ENCODE measurements at regions not wholly inside any gene's neighbourhood (a gene's known extent, or its start where the extent isn't known, plus 50 kb on each side); places are given as distances from the start of the nearest gene placed in this dataset.

DNA sequence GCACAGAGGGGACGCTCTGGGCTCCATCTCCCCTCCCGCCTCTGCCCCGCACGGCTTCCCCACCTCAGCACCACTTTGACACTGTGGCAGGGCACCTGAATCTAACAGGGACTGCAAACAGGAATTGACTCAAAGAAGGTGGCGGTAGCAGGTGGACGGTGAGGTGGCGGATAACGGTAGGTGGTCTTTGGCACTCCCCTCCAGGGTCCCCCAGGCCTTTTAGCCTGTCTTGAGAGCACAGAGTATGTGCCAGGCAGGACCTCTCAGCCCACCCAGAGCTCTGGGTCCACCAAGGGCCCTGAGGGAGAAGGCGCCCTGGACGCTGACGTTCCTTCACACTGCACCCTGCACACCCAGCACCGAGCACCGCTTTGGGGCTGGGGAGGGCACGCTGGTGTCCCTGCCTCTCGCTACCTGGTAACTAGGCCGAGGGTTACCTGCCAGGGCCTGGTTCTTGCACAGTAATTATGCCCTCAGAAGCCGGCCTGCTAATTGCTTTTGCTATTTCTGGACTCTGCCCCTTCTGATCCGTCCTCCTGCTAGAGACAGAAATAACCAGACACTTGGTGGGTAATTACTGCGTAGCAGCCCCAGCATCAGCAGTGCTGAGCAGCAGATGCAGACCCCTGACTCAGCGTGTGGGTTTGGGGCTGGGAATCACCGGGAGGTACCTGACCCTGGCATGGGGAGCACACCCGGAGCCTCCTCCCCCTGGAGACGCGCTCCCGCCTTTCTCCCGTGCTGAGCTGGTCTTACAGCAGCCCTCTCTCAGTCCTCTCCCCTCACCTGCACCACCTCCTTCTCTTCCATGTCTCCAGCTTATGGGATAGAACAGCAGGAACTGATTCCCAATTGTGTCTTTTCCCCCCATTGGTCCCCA lies 103.3 kb upstream of the B3GAT1 start:
- no peak for DNase-seq (ENCODE audit: low spot score)

- no peak for DNase-seq (ENCODE audit: low spot score)
These were observed 102.4 kb upstream of the B3GAT1 start for GRCh38 chr11:134514354-134514951.

- no peak for DNase-seq (ENCODE audit: low spot score)
These were observed 101.6 kb upstream of the B3GAT1 start for GRCh38 chr11:134513585-134514120.

- no peak for DNase-seq (ENCODE audit: low spot score)
These were observed 100.8 kb upstream of the B3GAT1 start for GRCh38 chr11:134512571-134513538.

DNA sequence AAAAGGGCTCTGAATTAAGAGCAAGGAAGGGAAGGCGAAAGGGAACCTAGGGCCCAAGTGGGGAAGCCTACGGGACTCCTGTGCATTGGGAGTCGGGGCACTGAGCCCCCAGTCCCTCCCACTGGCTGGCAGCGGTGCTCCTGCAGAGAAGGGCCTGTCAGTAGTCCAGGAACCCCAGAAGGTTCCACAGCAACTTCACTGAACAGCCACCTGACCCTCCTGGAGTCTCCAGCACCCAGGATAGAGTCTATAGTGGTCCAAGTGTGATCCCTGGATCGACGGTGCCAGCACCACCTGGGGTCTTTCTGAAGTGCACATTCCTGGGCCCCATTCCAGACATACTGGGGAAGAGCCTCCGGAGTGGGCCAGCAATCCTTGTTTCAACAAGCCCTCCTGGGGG lies 100.0 kb upstream of the B3GAT1 start:
- no peak for DNase-seq (ENCODE audit: low spot score)

GRCh38 chr11:134511255-134511654 lies 99.2 kb upstream of the B3GAT1 start:
- DNase-seq (ENCODE audit: low spot score): no peak

- no peak for DNase-seq (ENCODE audit: low spot score)
These were observed 98.4 kb upstream of the B3GAT1 start for GRCh38 chr11:134510233-134511040.

- DNase-seq (ENCODE audit: low spot score): no peak
These were observed 97.6 kb upstream of the B3GAT1 start for GRCh38 chr11:134509381-134510232.

- no peak for DNase-seq (ENCODE audit: low spot score)
These were observed 96.4 kb upstream of the B3GAT1 start for GRCh38 chr11:134508219-134508990.

DNA sequence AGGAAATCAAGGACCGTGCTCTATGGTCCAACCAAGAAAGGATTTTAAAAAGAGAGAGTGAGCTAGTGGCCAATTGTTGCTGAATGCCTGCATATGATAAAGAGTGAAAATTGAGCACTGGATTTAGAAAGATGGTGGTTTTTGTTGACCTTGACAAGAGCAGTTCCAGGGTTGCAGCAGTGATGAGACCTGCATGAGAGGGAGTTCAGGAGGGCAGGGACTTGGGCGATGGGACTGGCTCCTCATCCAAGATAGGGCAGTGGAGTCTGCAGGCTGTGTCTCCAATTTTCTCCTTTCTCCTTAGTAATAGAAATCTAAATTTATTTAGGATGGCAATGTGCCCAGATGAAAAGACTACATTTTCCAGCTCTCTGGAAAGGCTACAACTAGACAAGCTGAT lies 94.0 kb upstream of the B3GAT1 start:
- DNase-seq (ENCODE audit: low spot score): no peak

DNA sequence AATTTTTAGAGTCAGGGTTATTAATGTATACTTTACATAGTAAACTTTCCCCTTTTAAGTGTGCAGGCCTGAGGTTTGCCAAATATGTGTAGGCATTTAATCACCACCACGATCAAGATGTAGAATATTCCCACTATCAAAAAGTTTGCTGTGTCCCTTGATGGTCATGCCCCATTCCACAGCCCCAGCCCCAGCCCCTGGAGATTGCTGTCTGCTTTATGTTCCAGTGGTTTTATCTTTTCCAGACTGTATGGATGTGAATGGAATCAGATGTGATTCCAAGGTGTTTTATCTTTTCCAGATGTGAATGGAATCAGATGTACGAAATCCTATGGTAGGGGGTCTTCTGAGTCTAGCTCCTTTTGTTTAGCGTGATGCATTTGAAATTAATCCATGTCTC lies 93.1 kb upstream of the B3GAT1 start:
- no peak for DNase-seq (ENCODE audit: low spot score)

DNA sequence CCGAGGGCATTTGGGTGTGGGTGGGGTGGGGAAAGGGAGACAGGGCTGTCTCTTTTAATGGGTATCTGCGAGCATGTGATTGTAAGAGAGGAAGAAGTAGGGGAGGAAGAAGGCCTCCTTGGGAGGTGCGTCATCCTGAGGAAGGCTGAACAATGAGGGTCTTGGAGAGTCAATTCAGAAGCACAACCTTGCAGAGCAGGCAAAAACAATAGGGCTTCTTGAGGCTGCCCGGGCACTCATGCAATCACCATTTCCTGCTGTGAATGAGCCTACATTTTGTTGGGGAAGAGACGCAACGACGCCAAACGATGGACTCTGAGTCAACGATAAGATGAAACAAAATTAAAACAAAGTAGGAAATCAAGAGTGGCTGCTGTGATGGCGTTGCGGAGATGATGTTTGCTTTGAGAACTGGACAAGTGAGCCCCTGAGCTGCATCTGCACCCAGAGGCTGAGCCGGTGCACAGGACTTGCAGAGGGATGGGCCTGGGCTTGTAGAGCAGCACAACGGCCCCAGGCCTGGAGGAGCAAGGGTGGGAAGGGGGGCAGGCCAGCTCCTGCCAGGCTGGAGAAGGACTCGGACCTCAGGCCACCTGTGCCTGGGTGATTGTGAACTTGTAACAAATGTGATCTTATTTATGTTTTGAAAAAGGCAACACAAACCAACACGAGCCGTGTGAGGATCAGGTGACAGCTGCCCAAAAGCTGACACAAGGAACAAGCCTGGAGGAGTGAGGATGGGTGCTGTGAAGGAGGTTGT lies 92.3 kb upstream of the B3GAT1 start:
- no peak for DNase-seq (ENCODE audit: low spot score)

DNA sequence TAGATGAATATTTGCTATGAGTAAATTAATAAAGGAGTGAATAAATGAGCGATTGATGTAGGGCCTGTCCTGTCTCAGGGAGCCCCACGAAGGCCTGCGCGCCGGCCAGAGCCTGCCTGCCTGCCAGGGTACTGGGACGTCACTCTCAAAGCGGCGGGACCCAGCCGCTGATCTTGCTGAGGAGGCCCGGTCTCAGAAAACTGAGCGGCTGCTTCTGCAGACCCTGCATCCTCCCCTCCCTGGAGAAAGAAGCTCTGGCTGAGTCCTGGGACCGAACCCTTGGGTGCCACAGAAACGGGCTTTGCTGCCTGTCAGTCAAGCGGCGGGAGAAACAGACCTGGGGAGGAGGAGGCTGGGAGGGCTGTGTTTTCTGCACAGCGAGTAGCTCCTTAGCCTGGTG lies 91.6 kb upstream of the B3GAT1 start:
- DNase-seq (ENCODE audit: low spot score): no peak

DNA sequence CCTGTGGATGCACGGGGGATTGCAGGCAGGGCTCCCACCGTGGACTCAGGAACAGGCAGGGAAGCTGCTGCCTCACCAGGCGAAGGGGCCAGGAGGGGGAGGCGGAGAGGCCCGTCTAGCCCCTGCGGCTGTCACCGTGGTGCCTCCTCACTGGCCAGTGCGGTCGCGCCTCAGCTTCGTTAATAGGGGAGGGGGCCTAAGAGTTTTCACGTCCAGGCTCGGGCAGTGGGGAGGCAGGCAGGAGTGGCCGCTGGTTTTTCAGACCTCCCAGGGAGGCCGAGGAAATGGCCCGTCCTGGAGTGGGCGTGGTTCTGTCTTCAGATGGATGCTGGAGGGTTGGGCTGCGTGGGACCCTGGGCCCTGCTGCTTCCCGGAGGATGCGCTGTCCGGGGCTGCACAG lies 91.1 kb upstream of the B3GAT1 start:
- DNase-seq (ENCODE audit: low spot score): no peak

GRCh38 chr11:134502153-134502550 lies 90.1 kb upstream of the B3GAT1 start:
- no peak for DNase-seq (ENCODE audit: low spot score)

DNA sequence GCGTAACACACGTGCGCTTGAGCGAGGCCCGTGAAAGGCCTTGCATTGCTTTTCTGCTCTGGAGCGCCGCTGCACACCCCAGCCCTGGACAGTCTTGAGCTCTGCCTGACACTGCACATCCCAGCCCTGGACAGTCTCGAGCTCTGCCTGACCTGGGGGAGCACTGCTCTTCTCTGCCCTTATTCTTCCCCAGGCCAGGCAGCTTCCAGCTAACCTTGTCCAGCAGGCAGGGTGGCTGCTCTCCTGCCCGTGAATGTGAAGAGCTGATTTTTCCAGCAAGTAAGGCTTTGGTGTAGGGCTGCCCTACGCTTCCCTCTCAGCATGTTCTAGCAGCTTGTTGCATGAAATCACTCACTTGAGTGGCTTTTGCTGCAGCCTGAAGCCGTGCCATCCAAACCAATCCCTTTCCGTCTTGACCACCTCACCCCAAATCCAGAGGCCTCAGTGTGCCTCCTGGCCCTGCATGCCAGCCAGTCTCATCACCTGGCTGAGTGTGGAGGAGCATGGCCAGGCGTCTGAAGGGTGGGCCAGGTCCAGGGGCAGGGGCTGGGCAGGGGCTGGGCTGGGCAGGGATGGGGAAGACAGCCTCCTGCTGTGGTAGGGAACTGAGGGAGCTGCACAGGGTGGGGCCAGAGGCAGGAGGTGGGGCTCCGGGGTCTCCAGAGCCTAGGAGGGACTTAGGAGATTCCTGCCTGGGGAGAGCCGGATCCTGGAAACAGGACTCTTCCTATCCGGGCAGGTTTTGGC lies 89.5 kb upstream of the B3GAT1 start:
- DNase-seq (ENCODE audit: low spot score): no peak

DNA sequence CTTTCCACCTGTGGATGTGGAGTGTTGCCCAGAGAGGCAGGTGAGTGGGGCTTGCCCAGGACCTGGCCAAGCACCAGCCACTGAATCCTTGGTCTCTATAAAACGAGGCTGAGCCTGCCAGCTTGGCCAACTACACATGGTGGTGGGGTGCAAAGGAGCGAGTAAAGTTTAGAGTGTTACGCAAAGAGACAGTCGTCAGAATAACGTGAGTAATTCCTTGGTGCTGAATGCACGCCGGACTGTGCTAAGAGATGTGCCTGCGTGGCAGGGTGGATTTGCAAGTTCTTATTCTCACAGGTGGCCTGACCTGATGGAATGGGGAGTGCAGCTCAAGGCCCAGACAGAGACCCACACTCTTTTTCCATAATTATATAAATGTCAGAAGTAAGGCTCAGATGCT lies 88.6 kb upstream of the B3GAT1 start:
- DNase-seq (ENCODE audit: low spot score): no peak

- DNase-seq (ENCODE audit: low spot score): no peak
These were observed 87.9 kb upstream of the B3GAT1 start for GRCh38 chr11:134499990-134500389.
